ENCODE measurements at regions not wholly inside any gene's neighbourhood (a gene's known extent, or its start where the extent isn't known, plus 50 kb on each side); places are given as distances from the start of the nearest gene placed in this dataset.

GRCh38 chr5:74361406-74362358, 278.8 kb downstream of the ENC1 start:
- TF ChIP-seq EZH2phosphoT487 (IDR thresholded peaks at IDR 0.05; ENCODE audit: unreplicated experiment) (no peak), EZH2 (IDR thresholded peaks at IDR 0.05; ENCODE audit: low read depth, unreplicated experiment) (no peak), STAT1 (IDR thresholded peaks at IDR 0.05; ENCODE audit: unreplicated experiment) (no peak), CREB1 (CRISPR knock-in tag; IDR thresholded peaks at IDR 0.05; ENCODE audit: low read depth) (no peak), POLR2AphosphoS5 (IDR thresholded peaks at IDR 0.05; ENCODE audit: low read depth) (no peak), ZNF114 (CRISPR knock-in tag; IDR thresholded peaks at IDR 0.05) (no peak), JUNB (IDR thresholded peaks at IDR 0.05; ENCODE audit: unreplicated experiment) (no peak)
- TF ChIP-seq, protein P1, sequence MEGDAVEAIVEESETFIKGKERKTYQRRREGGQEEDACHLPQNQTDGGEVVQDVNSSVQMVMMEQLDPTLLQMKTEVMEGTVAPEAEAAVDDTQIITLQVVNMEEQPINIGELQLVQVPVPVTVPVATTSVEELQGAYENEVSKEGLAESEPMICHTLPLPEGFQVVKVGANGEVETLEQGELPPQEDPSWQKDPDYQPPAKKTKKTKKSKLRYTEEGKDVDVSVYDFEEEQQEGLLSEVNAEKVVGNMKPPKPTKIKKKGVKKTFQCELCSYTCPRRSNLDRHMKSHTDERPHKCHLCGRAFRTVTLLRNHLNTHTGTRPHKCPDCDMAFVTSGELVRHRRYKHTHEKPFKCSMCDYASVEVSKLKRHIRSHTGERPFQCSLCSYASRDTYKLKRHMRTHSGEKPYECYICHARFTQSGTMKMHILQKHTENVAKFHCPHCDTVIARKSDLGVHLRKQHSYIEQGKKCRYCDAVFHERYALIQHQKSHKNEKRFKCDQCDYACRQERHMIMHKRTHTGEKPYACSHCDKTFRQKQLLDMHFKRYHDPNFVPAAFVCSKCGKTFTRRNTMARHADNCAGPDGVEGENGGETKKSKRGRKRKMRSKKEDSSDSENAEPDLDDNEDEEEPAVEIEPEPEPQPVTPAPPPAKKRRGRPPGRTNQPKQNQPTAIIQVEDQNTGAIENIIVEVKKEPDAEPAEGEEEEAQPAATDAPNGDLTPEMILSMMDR (conservative IDR thresholded peaks at IDR 0.05; ENCODE audit: low read depth in 2 of 2): no peak
- TF ChIP-seq, protein P2, sequence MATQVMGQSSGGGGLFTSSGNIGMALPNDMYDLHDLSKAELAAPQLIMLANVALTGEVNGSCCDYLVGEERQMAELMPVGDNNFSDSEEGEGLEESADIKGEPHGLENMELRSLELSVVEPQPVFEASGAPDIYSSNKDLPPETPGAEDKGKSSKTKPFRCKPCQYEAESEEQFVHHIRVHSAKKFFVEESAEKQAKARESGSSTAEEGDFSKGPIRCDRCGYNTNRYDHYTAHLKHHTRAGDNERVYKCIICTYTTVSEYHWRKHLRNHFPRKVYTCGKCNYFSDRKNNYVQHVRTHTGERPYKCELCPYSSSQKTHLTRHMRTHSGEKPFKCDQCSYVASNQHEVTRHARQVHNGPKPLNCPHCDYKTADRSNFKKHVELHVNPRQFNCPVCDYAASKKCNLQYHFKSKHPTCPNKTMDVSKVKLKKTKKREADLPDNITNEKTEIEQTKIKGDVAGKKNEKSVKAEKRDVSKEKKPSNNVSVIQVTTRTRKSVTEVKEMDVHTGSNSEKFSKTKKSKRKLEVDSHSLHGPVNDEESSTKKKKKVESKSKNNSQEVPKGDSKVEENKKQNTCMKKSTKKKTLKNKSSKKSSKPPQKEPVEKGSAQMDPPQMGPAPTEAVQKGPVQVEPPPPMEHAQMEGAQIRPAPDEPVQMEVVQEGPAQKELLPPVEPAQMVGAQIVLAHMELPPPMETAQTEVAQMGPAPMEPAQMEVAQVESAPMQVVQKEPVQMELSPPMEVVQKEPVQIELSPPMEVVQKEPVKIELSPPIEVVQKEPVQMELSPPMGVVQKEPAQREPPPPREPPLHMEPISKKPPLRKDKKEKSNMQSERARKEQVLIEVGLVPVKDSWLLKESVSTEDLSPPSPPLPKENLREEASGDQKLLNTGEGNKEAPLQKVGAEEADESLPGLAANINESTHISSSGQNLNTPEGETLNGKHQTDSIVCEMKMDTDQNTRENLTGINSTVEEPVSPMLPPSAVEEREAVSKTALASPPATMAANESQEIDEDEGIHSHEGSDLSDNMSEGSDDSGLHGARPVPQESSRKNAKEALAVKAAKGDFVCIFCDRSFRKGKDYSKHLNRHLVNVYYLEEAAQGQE (IDR thresholded peaks at IDR 0.05; ENCODE audit: unreplicated experiment): no peak
- TF ChIP-seq, protein P3, sequence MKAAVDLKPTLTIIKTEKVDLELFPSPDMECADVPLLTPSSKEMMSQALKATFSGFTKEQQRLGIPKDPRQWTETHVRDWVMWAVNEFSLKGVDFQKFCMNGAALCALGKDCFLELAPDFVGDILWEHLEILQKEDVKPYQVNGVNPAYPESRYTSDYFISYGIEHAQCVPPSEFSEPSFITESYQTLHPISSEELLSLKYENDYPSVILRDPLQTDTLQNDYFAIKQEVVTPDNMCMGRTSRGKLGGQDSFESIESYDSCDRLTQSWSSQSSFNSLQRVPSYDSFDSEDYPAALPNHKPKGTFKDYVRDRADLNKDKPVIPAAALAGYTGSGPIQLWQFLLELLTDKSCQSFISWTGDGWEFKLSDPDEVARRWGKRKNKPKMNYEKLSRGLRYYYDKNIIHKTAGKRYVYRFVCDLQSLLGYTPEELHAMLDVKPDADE (IDR thresholded peaks at IDR 0.05): no peak

Data from GM23338 (cell line).